Neural cell (in vitro differentiated cells): ENCODE measurements at regions not wholly inside any gene's neighbourhood (a gene's known extent, or its start where the extent isn't known, plus 50 kb on each side); places are given as distances from the start of the nearest gene placed in this dataset.

Experiments used
- H2AFZ ChIP-seq: fragments of 200-600, 300-800 bp; sonication (generic), shearing (Covaris generic); 2 replicates; pipeline ENCODE4 v1.6.0; 2014; ENCODE audit warnings: low read depth, mild to moderate bottlenecking, antibody characterized with exemption, low read length, moderate library complexity
- H3F3A ChIP-seq: fragments of 200-600 bp; shearing (Covaris generic); 2 replicates; pipeline ENCODE4 v1.6.1; 2016; ENCODE audit warnings: mild to moderate bottlenecking, moderate library complexity, mixed read lengths, antibody characterized with exemption, low read length; ENCODE audit not compliant: insufficient read depth, poor library complexity, severe bottlenecking
- H3K27ac ChIP-seq: fragments of 200-600, 300-800 bp; sonication (generic), shearing (Covaris generic); 2 replicates; pipeline ENCODE4 v1.5.1; 2014; ENCODE audit warnings: mild to moderate bottlenecking, low read length, moderate library complexity
- H3K27me3 ChIP-seq: fragments of 300-800, 200-600 bp; sonication (generic), shearing (Covaris generic); 2 replicates; pipeline ENCODE4 v1.6.0; 2014; ENCODE audit warnings: mild to moderate bottlenecking, low read depth, low read length, moderate library complexity; ENCODE audit not compliant: insufficient read depth
- H3K36me3 ChIP-seq: fragments of 300-800, 200-600 bp; sonication (generic), shearing (Covaris generic); 2 replicates; pipeline ENCODE4 v1.5.1; 2014; ENCODE audit warnings: mild to moderate bottlenecking, antibody characterized with exemption, low read length, moderate library complexity; ENCODE audit not compliant: insufficient read depth
- H3K4me2 ChIP-seq: fragments of 300-800, 200-600 bp; sonication (generic), shearing (Covaris generic); 2 replicates; pipeline ENCODE4 v1.6.0; 2014; ENCODE audit warnings: mild to moderate bottlenecking, low read length
- H3K4me3 ChIP-seq: fragments of 300-800, 200-600 bp; sonication (generic), shearing (Covaris generic); 2 replicates; pipeline ENCODE4 v1.5.1; 2014; ENCODE audit warnings: mild to moderate bottlenecking, low read length, moderate library complexity
- H3K79me2 ChIP-seq: fragments of 200-600 bp; shearing (Covaris generic); replicated peaks from 2 replicates; pipeline ENCODE4 v1.6.0; 2014; ENCODE audit warnings: mild to moderate bottlenecking, low read length, moderate library complexity; ENCODE audit not compliant: insufficient read depth
- H3K9ac ChIP-seq: fragments of 300-800, 200-600 bp; sonication (generic), shearing (Covaris generic); 2 replicates; pipeline ENCODE4 v1.6.1; 2016; ENCODE audit warnings: mild to moderate bottlenecking, low read length, mixed read lengths
- H3K9me2 ChIP-seq: fragments of 200-600 bp; shearing (Covaris generic); 2 replicates; pipeline ENCODE4 v1.6.1; 2016; ENCODE audit warnings: mild to moderate bottlenecking, low read length, mixed read lengths; ENCODE audit not compliant: insufficient read depth
- H3K9me3 ChIP-seq: fragments of 200-600, 300-800 bp; sonication (generic), shearing (Covaris generic); 2 replicates; pipeline ENCODE4 v1.6.1; 2016; ENCODE audit warnings: mild to moderate bottlenecking, mixed run types, low read length, moderate library complexity, mixed read lengths
- H4K20me1 ChIP-seq: fragments of 200-600 bp; shearing (Covaris generic); 2 replicates; pipeline ENCODE4 v1.6.1; 2016; ENCODE audit warnings: mild to moderate bottlenecking, mixed run types; ENCODE audit not compliant: insufficient read depth
- EP300 ChIP-seq: fragments of 450-650 bp; conservative IDR thresholded peaks from 2 replicates; pipeline ENCODE4 v1.6.1; 2014; ENCODE audit warnings: antibody characterized with exemption, mild to moderate bottlenecking, moderate library complexity; ENCODE audit not compliant: poor library complexity, severe bottlenecking
- EZH2 ChIP-seq: fragments of 200-600, 300-800 bp; shearing (Covaris generic), sonication (generic); IDR thresholded peaks from 2 replicates; pipeline ENCODE4 v1.6.1; 2014; ENCODE audit warnings: antibody characterized with exemption, low read length, borderline replicate concordance, mild to moderate bottlenecking; ENCODE audit not compliant: insufficient read depth, poor library complexity, severe bottlenecking
- MXI1 ChIP-seq: fragments of 450-650 bp; conservative IDR thresholded peaks from 2 replicates; pipeline ENCODE4 v1.6.1; 2014; ENCODE audit warnings: antibody characterized with exemption, mild to moderate bottlenecking; ENCODE audit not compliant: poor library complexity, severe bottlenecking
- POLR2AphosphoS5 ChIP-seq: IDR thresholded peaks from 2 replicates; pipeline ENCODE4 v1.6.1; 2012
- RAD21 ChIP-seq: fragments of 450-650 bp; conservative IDR thresholded peaks from 2 replicates; pipeline ENCODE4 v1.6.1; 2014; ENCODE audit warnings: antibody characterized with exemption, mild to moderate bottlenecking, moderate library complexity
- SMC3 ChIP-seq: fragments of 450-650 bp; conservative IDR thresholded peaks from 2 replicates; pipeline ENCODE4 v1.6.1; 2014; ENCODE audit warnings: antibody characterized with exemption, mild to moderate bottlenecking, moderate library complexity; ENCODE audit not compliant: poor library complexity
- TAF1 ChIP-seq: IDR thresholded peaks from 2 replicates; pipeline ENCODE4 v1.6.1; 2012; ENCODE audit warnings: low read depth
- TF ChIP-seq, protein P1 (sequence below): IDR thresholded peaks from 2 replicates; pipeline ENCODE4 v1.6.1; 2012; ENCODE audit warnings: borderline replicate concordance
- TF ChIP-seq, protein P2 (sequence below): fragments of 450-650 bp; IDR thresholded peaks from 2 replicates; pipeline ENCODE4 v1.5.1; 2014; ENCODE audit warnings: antibody characterized with exemption, mild to moderate bottlenecking, moderate library complexity; ENCODE audit not compliant: poor library complexity, severe bottlenecking

DNA sequence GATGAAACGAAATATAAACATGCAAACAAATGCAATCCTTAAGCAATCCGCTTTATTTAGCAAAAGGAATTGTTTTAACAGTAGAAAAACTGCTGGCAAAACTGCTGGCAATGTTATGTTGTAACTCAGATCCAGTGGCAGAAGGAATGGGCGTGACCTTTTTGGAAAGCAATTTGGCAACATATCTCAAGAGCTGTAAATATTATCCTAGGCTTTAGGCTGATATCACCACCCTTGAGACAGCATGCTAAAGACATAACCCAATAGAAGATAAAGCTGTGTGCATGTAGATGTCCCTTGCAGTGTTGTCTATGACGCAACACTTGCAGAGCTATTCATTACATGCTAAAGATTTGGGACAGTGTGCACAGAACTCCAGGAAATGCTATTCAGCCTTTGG, 138.5 kb downstream of the DICER1 start:
- no peak overlapping the region for H2AFZ ChIP-seq
- H3K36me3 ChIP-seq = no peaks in the 10 kb centered on the region
- H3K27ac ChIP-seq = no peak overlapping the region
- H3K27me3 ChIP-seq = peaks cover 24% of the 10 kb centered on the region
- no peak overlapping the region for H3K4me2 ChIP-seq
- no peak overlapping the region for H3K4me3 ChIP-seq
- no peaks in the 10 kb centered on the region for H3F3A ChIP-seq
- H3K9me3 ChIP-seq = peaks cover 6% of the 10 kb centered on the region
- no peaks in the 10 kb centered on the region for H3K79me2 ChIP-seq
- no peaks in the 10 kb centered on the region for H4K20me1 ChIP-seq
- H3K9me2 ChIP-seq = no peaks in the 10 kb centered on the region
- H3K9ac ChIP-seq = no peak overlapping the region
- no peak for TF ChIP-seq MXI1
- no peak for TF ChIP-seq SMC3
- no peak for TF ChIP-seq EP300
- TF ChIP-seq, protein P1, sequence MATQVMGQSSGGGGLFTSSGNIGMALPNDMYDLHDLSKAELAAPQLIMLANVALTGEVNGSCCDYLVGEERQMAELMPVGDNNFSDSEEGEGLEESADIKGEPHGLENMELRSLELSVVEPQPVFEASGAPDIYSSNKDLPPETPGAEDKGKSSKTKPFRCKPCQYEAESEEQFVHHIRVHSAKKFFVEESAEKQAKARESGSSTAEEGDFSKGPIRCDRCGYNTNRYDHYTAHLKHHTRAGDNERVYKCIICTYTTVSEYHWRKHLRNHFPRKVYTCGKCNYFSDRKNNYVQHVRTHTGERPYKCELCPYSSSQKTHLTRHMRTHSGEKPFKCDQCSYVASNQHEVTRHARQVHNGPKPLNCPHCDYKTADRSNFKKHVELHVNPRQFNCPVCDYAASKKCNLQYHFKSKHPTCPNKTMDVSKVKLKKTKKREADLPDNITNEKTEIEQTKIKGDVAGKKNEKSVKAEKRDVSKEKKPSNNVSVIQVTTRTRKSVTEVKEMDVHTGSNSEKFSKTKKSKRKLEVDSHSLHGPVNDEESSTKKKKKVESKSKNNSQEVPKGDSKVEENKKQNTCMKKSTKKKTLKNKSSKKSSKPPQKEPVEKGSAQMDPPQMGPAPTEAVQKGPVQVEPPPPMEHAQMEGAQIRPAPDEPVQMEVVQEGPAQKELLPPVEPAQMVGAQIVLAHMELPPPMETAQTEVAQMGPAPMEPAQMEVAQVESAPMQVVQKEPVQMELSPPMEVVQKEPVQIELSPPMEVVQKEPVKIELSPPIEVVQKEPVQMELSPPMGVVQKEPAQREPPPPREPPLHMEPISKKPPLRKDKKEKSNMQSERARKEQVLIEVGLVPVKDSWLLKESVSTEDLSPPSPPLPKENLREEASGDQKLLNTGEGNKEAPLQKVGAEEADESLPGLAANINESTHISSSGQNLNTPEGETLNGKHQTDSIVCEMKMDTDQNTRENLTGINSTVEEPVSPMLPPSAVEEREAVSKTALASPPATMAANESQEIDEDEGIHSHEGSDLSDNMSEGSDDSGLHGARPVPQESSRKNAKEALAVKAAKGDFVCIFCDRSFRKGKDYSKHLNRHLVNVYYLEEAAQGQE = no peak
- TF ChIP-seq, protein P2, sequence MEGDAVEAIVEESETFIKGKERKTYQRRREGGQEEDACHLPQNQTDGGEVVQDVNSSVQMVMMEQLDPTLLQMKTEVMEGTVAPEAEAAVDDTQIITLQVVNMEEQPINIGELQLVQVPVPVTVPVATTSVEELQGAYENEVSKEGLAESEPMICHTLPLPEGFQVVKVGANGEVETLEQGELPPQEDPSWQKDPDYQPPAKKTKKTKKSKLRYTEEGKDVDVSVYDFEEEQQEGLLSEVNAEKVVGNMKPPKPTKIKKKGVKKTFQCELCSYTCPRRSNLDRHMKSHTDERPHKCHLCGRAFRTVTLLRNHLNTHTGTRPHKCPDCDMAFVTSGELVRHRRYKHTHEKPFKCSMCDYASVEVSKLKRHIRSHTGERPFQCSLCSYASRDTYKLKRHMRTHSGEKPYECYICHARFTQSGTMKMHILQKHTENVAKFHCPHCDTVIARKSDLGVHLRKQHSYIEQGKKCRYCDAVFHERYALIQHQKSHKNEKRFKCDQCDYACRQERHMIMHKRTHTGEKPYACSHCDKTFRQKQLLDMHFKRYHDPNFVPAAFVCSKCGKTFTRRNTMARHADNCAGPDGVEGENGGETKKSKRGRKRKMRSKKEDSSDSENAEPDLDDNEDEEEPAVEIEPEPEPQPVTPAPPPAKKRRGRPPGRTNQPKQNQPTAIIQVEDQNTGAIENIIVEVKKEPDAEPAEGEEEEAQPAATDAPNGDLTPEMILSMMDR = no peak
- TF ChIP-seq RAD21 = no peak
- no peak for TF ChIP-seq POLR2AphosphoS5
- no peak for TF ChIP-seq TAF1
- TF ChIP-seq EZH2 = no peak

DNA sequence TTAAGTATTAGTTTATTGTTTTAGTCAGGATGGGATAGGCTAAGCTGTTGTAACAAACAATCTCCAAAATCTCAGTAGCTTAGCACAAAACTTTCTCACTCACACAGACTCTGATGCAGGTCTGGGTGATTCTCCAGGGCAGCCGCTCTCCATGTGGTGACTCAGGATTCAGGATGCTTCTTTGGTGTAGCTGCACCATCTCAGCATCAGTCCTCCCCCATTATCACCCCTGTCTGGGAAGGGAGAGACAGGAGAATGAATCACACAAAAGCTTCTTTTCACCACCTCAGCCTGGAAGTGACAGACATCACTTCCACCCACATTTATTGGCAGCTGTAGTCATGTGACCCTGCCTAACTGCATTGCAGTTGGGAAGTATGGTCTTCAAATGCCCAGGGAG, 142.3 kb downstream of the DICER1 start:
- no peaks in the 10 kb centered on the region for H3K9me2 ChIP-seq
- no peak for TF ChIP-seq RAD21
- no peak for TF ChIP-seq TAF1
- no peak for TF ChIP-seq EP300
- TF ChIP-seq, protein P1 = no peak
- no peak for TF ChIP-seq POLR2AphosphoS5
- TF ChIP-seq, protein P2 = no peak
- TF ChIP-seq MXI1 = no peak
- no peak for TF ChIP-seq EZH2
- no peak for TF ChIP-seq SMC3
- peaks cover 6% of the 10 kb centered on the region for H3K9me3 ChIP-seq
- no peak overlapping the region for H3K4me2 ChIP-seq
- peaks cover 48% of the 10 kb centered on the region for H3K27me3 ChIP-seq
- no peaks in the 10 kb centered on the region for H4K20me1 ChIP-seq
- no peak overlapping the region for H3K27ac ChIP-seq
- no peaks in the 10 kb centered on the region for H3K79me2 ChIP-seq
- H2AFZ ChIP-seq = no peak overlapping the region
- no peaks in the 10 kb centered on the region for H3K36me3 ChIP-seq
- no peaks in the 10 kb centered on the region for H3F3A ChIP-seq
- no peak overlapping the region for H3K9ac ChIP-seq
- no peak overlapping the region for H3K4me3 ChIP-seq
